Nephron (organoid): ENCODE measurements at regions not wholly inside any gene's neighbourhood (a gene's known extent, or its start where the extent isn't known, plus 50 kb on each side); places are given as distances from the start of the nearest gene placed in this dataset.
"Not testable (repeated sequence)": the region's sequence is repeated elsewhere in the genome, so short reads cannot be mapped to it uniquely, and the experiment has no call there.

ENCODE experiments used
- H3K27ac Mint-ChIP-seq, 3 experiments: 2 replicates each; pipeline ENCODE4 v1.8.0; 2020; ENCODE audit warnings: mixed read lengths in 3 of 3, mild to moderate bottlenecking in 2 of 3, moderate library complexity in 1 of 3
- H3K27me3 Mint-ChIP-seq: 2 replicates; pipeline ENCODE4 v1.8.0; 2021; ENCODE audit warnings: low read depth, mild to moderate bottlenecking, moderate library complexity, mixed read lengths
- H3K36me3 Mint-ChIP-seq: 2 replicates; pipeline ENCODE4 v1.8.0; 2020; ENCODE audit warnings: low read depth, mixed read lengths
- H3K4me1 Mint-ChIP-seq: 2 replicates; pipeline ENCODE4 v1.8.0; 2020; ENCODE audit warnings: mixed read lengths
- H3K4me3 Mint-ChIP-seq, 3 experiments: 2 replicates each; pipeline ENCODE4 v1.8.0; 2020; ENCODE audit warnings: mild to moderate bottlenecking in 3 of 3, mixed read lengths in 3 of 3, moderate library complexity in 2 of 3
- H3K9me3 Mint-ChIP-seq: 2 replicates; pipeline ENCODE4 v1.8.0; 2020; ENCODE audit warnings: mixed read lengths
- TF ChIP-seq, protein P1 (sequence below), 3 experiments: fragments of 200-600 bp; sonication (generic); IDR thresholded peaks; one replicate each; pipeline ENCODE4 v1.5.0; 2021; ENCODE audit warnings: antibody characterized with exemption in 3 of 3; ENCODE audit not compliant: unreplicated experiment in 3 of 3

DNA sequence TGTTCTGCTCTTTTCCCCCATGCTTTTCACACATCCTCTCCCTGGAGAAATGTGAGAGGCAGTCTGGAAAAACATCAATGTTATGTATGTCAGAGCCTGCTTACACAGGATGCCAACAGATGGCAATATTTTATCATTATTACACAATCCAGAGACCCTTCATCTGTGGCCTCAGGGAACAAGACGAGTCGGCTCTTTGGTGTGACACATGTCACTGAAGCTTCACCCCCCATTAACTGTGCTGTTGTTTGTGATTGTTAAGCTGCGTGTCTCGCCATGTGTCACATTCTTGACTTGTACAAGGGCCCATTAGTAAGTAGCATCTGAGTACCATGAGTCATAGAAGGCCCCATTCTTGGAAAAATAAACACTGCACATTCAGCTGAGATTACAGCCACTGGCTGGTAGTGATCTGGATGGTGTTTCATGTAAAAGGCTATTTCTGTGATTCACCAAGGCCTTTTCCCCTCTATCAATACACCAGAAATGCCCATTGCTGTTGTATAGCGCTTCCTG lies 682.1 kb upstream of the SOX9 start:
- H3K4me3 Mint-ChIP-seq: no peak overlapping the region

DNA sequence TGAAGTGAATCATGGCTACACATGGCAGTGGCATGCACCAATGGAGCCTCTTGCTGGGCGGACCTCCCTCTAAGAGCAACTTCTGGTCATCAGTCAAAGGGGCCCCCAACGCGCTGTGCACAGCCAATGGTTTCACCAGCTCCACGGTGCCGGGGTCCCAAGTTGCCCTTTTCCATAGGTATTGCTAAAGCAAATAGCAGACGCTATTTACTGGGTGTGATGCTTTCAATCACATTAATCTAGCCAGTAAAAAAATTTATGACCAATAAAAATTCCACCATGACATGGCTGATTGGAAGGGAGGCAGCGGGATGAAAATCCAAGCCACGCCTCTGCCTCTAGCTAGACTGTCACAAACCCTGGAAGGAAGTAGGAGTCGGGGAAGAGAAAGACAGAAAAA lies 680.3 kb upstream of the SOX9 start:
- peaks cover 5% of the 10 kb centered on the region for H3K4me1 Mint-ChIP-seq
- no peaks in the 10 kb centered on the region for H3K9me3 Mint-ChIP-seq
- H3K4me3 Mint-ChIP-seq: no peak overlapping the region
- H3K27me3 Mint-ChIP-seq: no peaks in the 10 kb centered on the region
- H3K27ac Mint-ChIP-seq: no peak overlapping the region
- H3K36me3 Mint-ChIP-seq: no peaks in the 10 kb centered on the region
- TF ChIP-seq, protein P1, sequence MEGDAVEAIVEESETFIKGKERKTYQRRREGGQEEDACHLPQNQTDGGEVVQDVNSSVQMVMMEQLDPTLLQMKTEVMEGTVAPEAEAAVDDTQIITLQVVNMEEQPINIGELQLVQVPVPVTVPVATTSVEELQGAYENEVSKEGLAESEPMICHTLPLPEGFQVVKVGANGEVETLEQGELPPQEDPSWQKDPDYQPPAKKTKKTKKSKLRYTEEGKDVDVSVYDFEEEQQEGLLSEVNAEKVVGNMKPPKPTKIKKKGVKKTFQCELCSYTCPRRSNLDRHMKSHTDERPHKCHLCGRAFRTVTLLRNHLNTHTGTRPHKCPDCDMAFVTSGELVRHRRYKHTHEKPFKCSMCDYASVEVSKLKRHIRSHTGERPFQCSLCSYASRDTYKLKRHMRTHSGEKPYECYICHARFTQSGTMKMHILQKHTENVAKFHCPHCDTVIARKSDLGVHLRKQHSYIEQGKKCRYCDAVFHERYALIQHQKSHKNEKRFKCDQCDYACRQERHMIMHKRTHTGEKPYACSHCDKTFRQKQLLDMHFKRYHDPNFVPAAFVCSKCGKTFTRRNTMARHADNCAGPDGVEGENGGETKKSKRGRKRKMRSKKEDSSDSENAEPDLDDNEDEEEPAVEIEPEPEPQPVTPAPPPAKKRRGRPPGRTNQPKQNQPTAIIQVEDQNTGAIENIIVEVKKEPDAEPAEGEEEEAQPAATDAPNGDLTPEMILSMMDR (IDR thresholded peaks at IDR 0.05; ENCODE audit: unreplicated experiment in 3 of 3): no peak

More for the DNA sequence above, 682.1 kb upstream of the SOX9 start:
- H3K9me3 Mint-ChIP-seq: no peaks in the 10 kb centered on the region
- TF ChIP-seq, protein P1 (IDR thresholded peaks at IDR 0.05; ENCODE audit: unreplicated experiment in 3 of 3): no peak
- no peaks in the 10 kb centered on the region for H3K36me3 Mint-ChIP-seq
- H3K27me3 Mint-ChIP-seq: no peaks in the 10 kb centered on the region
- peaks cover 5% of the 10 kb centered on the region for H3K4me1 Mint-ChIP-seq
- no peak overlapping the region for H3K27ac Mint-ChIP-seq

DNA sequence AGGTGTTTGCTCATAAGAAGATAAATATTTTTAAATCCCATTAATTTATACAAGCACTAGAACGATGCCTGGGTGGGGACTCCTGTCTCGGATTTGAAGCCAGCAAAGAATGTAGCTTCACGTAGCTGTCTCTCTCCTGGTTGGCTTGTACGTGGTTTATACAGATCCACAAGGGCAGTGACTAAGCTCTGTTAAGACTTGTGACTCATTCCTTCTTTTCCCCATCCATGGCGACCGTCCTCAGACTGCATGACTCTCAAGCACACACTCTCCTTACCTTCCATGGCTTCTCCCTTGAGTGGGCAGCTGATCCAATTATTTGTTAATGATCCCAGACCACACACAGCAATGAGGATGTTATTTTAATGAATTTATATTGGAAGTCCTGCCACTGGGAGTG lies 679.7 kb upstream of the SOX9 start:
- no peak overlapping the region for H3K27ac Mint-ChIP-seq
- no peaks in the 10 kb centered on the region for H3K9me3 Mint-ChIP-seq

DNA sequence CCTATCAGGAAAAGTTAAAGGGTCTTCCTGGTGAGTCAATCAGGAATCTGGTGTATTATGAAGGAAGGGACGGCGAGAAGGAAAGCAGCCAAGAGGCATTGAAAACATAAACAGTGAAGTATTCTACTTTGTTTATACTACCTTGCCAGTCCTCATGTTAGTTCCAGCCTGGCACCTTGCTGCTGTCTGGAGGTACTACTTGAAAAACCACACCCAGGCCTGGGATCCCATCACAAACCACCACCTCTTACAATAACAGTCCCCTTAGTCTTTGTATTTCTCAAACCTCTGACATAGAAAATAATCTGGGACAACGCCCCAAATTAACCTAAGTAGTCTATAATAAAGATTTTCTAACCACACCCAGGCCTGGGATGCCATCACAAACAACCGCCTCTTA lies 676.7 kb upstream of the SOX9 start:
- Mint-ChIP-seq H3K4me1 (no peaks in the 10 kb centered on the region), H3K27me3 (no peaks in the 10 kb centered on the region), H3K36me3 (no peaks in the 10 kb centered on the region), H3K9me3 (no peaks in the 10 kb centered on the region), H3K27ac (no peak overlapping the region), H3K4me3 (no peak overlapping the region)
- TF ChIP-seq, protein P1 (IDR thresholded peaks at IDR 0.05; ENCODE audit: unreplicated experiment in 3 of 3): no peak

More for the DNA sequence above, 679.7 kb upstream of the SOX9 start:
- no peaks in the 10 kb centered on the region for H3K27me3 Mint-ChIP-seq
- TF ChIP-seq, protein P1 (IDR thresholded peaks at IDR 0.05; ENCODE audit: unreplicated experiment in 3 of 3): no peak
- no peaks in the 10 kb centered on the region for H3K36me3 Mint-ChIP-seq
- no peak overlapping the region for H3K4me3 Mint-ChIP-seq
- H3K4me1 Mint-ChIP-seq: peaks cover 5% of the 10 kb centered on the region

DNA sequence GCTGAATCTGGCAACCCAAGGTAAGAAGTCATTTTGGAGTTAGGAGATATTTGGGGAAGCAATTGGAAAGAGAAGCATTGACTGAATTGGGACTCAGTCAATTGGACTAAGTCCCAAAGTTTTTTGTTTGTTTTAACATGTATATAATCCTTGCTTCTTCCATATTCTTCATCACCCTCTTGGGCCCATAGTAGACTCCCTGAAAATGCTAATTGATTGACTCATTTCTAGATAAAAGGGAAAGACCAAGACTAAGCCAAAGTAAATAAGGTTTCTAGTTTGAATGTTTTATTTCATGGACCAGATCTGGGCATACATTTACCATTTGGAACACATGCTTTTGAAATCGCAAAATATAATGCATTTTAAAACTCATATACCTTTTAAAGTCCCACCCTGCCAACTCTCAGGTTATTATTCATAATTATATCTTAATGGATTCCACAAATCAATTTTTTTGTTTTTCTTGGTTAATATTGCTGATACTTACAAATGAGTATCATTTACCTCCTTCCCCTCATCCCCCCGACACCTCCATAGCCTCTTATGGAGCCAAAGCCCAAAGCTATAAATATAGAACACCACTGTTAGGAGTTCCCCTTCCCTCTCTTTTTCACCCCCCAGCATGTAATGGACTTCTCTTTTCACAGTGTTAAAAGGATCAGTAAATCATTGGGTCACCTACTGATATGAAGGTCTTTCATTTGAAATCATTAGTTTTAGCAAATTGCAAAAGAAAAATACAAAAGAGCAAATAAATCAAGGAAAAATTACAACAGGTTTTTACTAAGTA lies 674.0 kb upstream of the SOX9 start:
- no peaks in the 10 kb centered on the region for H3K27me3 Mint-ChIP-seq
- TF ChIP-seq, protein P1 (IDR thresholded peaks at IDR 0.05; ENCODE audit: unreplicated experiment in 3 of 3): no peak
- H3K9me3 Mint-ChIP-seq: no peaks in the 10 kb centered on the region
- H3K27ac Mint-ChIP-seq: no peak overlapping the region
- H3K4me3 Mint-ChIP-seq: no peak overlapping the region
- H3K36me3 Mint-ChIP-seq: no peaks in the 10 kb centered on the region
- no peaks in the 10 kb centered on the region for H3K4me1 Mint-ChIP-seq

DNA sequence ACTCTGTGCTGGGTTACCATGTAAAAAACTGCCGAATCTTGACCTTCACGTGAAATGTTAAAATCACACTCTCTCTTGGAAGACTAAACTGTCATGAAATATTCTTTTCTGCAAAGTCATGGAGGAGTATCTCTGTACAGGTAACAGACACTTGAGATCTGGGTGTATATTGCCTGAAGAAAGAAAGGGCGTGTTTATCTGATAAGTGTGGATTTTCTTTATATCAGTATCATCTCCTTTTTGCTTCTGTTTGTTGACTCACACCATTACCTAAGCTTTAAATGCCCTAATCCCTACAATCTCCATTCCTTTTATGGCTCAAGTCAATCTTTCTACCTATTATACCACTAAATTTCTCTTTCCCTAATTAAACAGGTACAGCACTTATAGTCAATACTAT lies 673.2 kb upstream of the SOX9 start:
- Mint-ChIP-seq H3K4me1 (no peaks in the 10 kb centered on the region), H3K36me3 (no peaks in the 10 kb centered on the region), H3K27me3 (no peaks in the 10 kb centered on the region), H3K4me3 (no peak overlapping the region), H3K9me3 (no peaks in the 10 kb centered on the region), H3K27ac (no peak overlapping the region)
- TF ChIP-seq, protein P1 (IDR thresholded peaks at IDR 0.05; ENCODE audit: unreplicated experiment in 3 of 3): no peak

DNA sequence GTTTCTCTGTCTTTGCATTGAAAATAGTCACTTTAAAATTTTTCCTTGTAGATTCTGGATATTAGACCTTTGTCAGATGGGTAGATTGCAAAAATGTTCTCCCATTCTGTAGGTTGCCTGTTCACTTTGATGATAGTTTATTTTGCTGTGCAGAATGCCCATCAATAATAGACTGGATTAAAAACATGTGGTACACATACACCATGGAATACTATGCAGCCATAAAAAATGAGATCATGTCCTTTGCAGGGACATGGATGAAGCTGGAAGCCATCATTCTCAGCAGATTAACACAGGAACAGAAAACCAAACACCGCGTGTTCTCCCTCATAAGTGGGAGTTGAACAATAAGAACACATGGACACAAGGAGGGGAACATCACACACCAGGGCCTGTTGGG lies 670.2 kb upstream of the SOX9 start:
- not testable (repeated sequence) for H3K4me3 Mint-ChIP-seq, H3K9me3 Mint-ChIP-seq, H3K4me1 Mint-ChIP-seq, H3K27me3 Mint-ChIP-seq, H3K27ac Mint-ChIP-seq, H3K36me3 Mint-ChIP-seq
